ENCODE measurements at regions not wholly inside any gene's neighbourhood (a gene's known extent, or its start where the extent isn't known, plus 50 kb on each side); places are given as distances from the start of the nearest gene placed in this dataset.

GRCh38 chr7:79711660-79712059 lies 258.2 kb upstream of the MAGI2 start:
- 47 to 49% methylated on average over 4 of the region's 4 CpGs for WGBS, 2 donors
- intact Hi-C loops (cut with DNase I), result no loop called here
- no peaks in the 10 kb centered on the region for H3K27me3 ChIP-seq
- no peaks in the 10 kb centered on the region for H3K9me3 ChIP-seq
- no peak for TF ChIP-seq POLR2A (IDR thresholded peaks at IDR 0.05)
- TF ChIP-seq, protein P1, sequence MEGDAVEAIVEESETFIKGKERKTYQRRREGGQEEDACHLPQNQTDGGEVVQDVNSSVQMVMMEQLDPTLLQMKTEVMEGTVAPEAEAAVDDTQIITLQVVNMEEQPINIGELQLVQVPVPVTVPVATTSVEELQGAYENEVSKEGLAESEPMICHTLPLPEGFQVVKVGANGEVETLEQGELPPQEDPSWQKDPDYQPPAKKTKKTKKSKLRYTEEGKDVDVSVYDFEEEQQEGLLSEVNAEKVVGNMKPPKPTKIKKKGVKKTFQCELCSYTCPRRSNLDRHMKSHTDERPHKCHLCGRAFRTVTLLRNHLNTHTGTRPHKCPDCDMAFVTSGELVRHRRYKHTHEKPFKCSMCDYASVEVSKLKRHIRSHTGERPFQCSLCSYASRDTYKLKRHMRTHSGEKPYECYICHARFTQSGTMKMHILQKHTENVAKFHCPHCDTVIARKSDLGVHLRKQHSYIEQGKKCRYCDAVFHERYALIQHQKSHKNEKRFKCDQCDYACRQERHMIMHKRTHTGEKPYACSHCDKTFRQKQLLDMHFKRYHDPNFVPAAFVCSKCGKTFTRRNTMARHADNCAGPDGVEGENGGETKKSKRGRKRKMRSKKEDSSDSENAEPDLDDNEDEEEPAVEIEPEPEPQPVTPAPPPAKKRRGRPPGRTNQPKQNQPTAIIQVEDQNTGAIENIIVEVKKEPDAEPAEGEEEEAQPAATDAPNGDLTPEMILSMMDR (IDR thresholded peaks at IDR 0.05), result no peak
- no peaks in the 10 kb centered on the region for H3K4me1 ChIP-seq
- H3K27ac ChIP-seq, result no peak overlapping the region
- no peak for DNase-seq
- no peak overlapping the region for H3K4me3 ChIP-seq
- H3K36me3 ChIP-seq (replicated peaks in 1 of 2; ENCODE audit: insufficient read depth in 1 of 2, low read depth in 2 of 2), result no peaks in the 10 kb centered on the region
- ATAC-seq, result no peak

GRCh38 chr7:79709574-79710409 lies 256.3 kb upstream of the MAGI2 start:
- H3K27me3 ChIP-seq, result no peaks in the 10 kb centered on the region
- H3K36me3 ChIP-seq (replicated peaks in 1 of 2; ENCODE audit: insufficient read depth in 1 of 2, low read depth in 2 of 2), result no peaks in the 10 kb centered on the region
- 30 to 41% methylated on average over 5 of the region's 5 CpGs for WGBS, 2 donors
- TF ChIP-seq, protein P1 (IDR thresholded peaks at IDR 0.05), result no peak
- TF ChIP-seq POLR2A (IDR thresholded peaks at IDR 0.05), result no peak
- no peak overlapping the region for H3K27ac ChIP-seq
- no peaks in the 10 kb centered on the region for H3K9me3 ChIP-seq
- DNase-seq, result no peak
- intact Hi-C loops (cut with DNase I), result no loop called here
- no peaks in the 10 kb centered on the region for H3K4me1 ChIP-seq
- no peak overlapping the region for H3K4me3 ChIP-seq
- ATAC-seq, result no peak

DNA sequence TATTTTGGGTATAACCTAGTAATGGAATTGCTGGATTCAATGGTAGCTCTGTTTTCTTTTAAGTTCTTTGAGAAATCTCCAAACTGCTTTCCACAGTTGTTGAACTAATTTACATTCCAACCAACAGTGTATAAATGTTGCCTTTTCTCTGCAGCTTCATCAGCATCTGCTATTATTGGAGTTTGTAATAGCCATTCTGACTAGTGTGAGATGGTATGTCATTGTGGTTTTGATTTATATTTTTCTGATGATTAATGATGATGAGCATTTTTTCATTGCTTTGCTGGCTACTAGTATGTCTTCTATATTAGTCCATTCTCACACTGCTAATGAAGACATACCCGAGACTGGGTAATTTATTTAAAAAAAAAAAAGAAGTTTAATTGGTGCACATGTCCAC lies 248.6 kb upstream of the MAGI2 start:
- intact Hi-C loops (cut with DNase I), result no loop called here
- no peak for TF ChIP-seq POLR2A (IDR thresholded peaks at IDR 0.05)
- TF ChIP-seq, protein P1 (IDR thresholded peaks at IDR 0.05), result no peak

GRCh38 chr7:79692015-79692414 lies 238.5 kb upstream of the MAGI2 start:
- ATAC-seq (no peak), DNase-seq (no peak)
- intact Hi-C loops (cut with DNase I), result no loop called here
- TF ChIP-seq, protein P1 (IDR thresholded peaks at IDR 0.05), result no peak
- TF ChIP-seq POLR2A (IDR thresholded peaks at IDR 0.05), result no peak
- no peaks in the 10 kb centered on the region for H3K9me3 ChIP-seq
- no peak overlapping the region for H3K27ac ChIP-seq
- H3K4me3 ChIP-seq, result no peak overlapping the region
- H3K36me3 ChIP-seq (replicated peaks in 1 of 2; ENCODE audit: insufficient read depth in 1 of 2, low read depth in 2 of 2), result no peaks in the 10 kb centered on the region
- H3K4me1 ChIP-seq, result no peaks in the 10 kb centered on the region
- 59 to 63% methylated on average over 3 of the region's 3 CpGs for WGBS, 2 donors
- H3K27me3 ChIP-seq, result no peaks in the 10 kb centered on the region

More for the DNA sequence above, 248.6 kb upstream of the MAGI2 start:
- WGBS, 2 donors, result 42 to 54% methylated on average over 1 of the region's 1 CpG
- H3K9me3 ChIP-seq, result peaks cover 0 to 6% (median 0%) of the 10 kb centered on the region in 3 donors
- no peak for DNase-seq
- H3K27ac ChIP-seq, result no peak overlapping the region
- H3K4me3 ChIP-seq, result no peak overlapping the region
- no peaks in the 10 kb centered on the region for H3K4me1 ChIP-seq
- H3K36me3 ChIP-seq (replicated peaks in 1 of 2; ENCODE audit: insufficient read depth in 1 of 2, low read depth in 2 of 2), result no peaks in the 10 kb centered on the region
- H3K27me3 ChIP-seq, result no peaks in the 10 kb centered on the region
- no peak for ATAC-seq

DNA sequence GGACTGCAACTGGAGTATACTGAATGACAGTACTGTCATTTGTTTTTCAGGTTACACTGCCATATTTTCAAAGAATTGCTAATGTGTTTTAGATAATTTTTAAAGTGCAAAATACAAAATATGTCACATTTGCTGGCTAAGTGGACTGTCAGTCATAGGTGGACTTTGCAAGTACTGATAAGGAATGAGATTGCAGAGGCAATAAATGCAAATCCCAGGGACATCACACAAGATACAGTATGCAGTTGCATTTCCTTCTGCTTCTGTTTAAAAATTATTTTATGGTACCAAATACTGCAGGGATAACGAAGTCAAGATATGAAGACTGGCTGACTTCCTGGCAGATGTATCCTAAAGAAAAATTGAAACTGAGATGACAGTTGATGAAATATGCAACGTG lies 237.6 kb upstream of the MAGI2 start:
- intact Hi-C loops (cut with DNase I), result no loop called here
- no peak for ATAC-seq
- H3K9me3 ChIP-seq, result no peaks in the 10 kb centered on the region
- H3K4me3 ChIP-seq, result no peak overlapping the region
- H3K4me1 ChIP-seq, result no peaks in the 10 kb centered on the region
- TF ChIP-seq POLR2A (IDR thresholded peaks at IDR 0.05), result no peak
- TF ChIP-seq, protein P1 (IDR thresholded peaks at IDR 0.05), result no peak
- H3K36me3 ChIP-seq (replicated peaks in 1 of 2; ENCODE audit: insufficient read depth in 1 of 2, low read depth in 2 of 2), result no peaks in the 10 kb centered on the region
- no peaks in the 10 kb centered on the region for H3K27me3 ChIP-seq
- no peak overlapping the region for H3K27ac ChIP-seq
- DNase-seq, result no peak
- 43 to 57% methylated on average over 2 of the region's 2 CpGs for WGBS, 2 donors
